Upper lobe of left lung (tissue), 6 donors: ENCODE measurements at regions not wholly inside any gene's neighbourhood (a gene's known extent, or its start where the extent isn't known, plus 50 kb on each side); places are given as distances from the start of the nearest gene placed in this dataset.

Experiments
- ATAC-seq, 2 donors: fragments of 200-7000 bp; cut with Tn5 transposase; one replicate each; pipeline ENCODE4 v1.9.1; 2022; ENCODE audit warnings: mild to moderate bottlenecking in 2 of 2, moderate library complexity in 2 of 2; ENCODE audit not compliant: low FRiP score in 2 of 2
- DNase-seq, 2 donors: peaks; one replicate each; pipeline ENCODE4 v3.0.0-alpha.2; 2019 to 2020
- H3K27ac ChIP-seq, 4 donors: fragments of 200-600 bp; sonication (generic); one replicate each; pipeline ENCODE4 v1.5.1; 2016 to 2019
- H3K27me3 ChIP-seq, 4 donors: fragments of 200-600 bp; sonication (generic); one replicate each; pipeline ENCODE4 v1.5.1; 2017 to 2019
- H3K36me3 ChIP-seq, 4 donors: fragments of 200-600 bp; sonication (generic); one replicate each; pipeline ENCODE4 v1.5.1; 2016 to 2019
- H3K4me1 ChIP-seq, 4 donors: fragments of 200-600 bp; sonication (generic); one replicate each; pipeline ENCODE4 v1.5.1; 2018 to 2019
- H3K4me3 ChIP-seq, 4 donors: fragments of 200-600 bp; sonication (generic); one replicate each; pipeline ENCODE4 v1.5.1; 2017 to 2019; ENCODE audit warnings: mild to moderate bottlenecking in 2 of 4, moderate library complexity in 1 of 4
- H3K9me3 ChIP-seq, 4 donors: fragments of 200-600 bp; sonication (generic); one replicate each; pipeline ENCODE4 v1.5.1; 2018 to 2019
- EP300 ChIP-seq, 4 donors: sonication (generic); formaldehyde crosslinking; IDR thresholded peaks; one replicate each; pipeline ENCODE4 v1.5.1; 2017; ENCODE audit warnings: antibody characterized with exemption in 4 of 4, control low read depth in 2 of 4
- POLR2A ChIP-seq, 4 donors: fragments of 450-650 bp; IDR thresholded peaks; one replicate each; pipeline ENCODE4 v1.5.1; 2016 to 2017; ENCODE audit warnings: antibody characterized with exemption in 4 of 4, mild to moderate bottlenecking in 2 of 4
- POLR2AphosphoS5 ChIP-seq, 2 donors: sonication (generic); formaldehyde crosslinking; IDR thresholded peaks; one replicate each; pipeline ENCODE4 v1.5.1; 2017; ENCODE audit warnings: antibody characterized with exemption in 2 of 2
- WGBS, 2 donors: methylation state at CpG; one replicate each; pipeline ENCODE4 v1.1.5; 2017 to 2018; 5-methylcytosine and 5-hydroxymethylcytosine counted together
- TF ChIP-seq, protein P1 (sequence below), 6 experiments: fragments of 450-650 bp in 4 of 6; fragments of 200-600 bp in 2 of 6; sonication (generic) in 2 of 6; IDR thresholded peaks; one replicate each; pipeline ENCODE4 v1.5.1; 2016 to 2019; ENCODE audit warnings: antibody characterized with exemption in 6 of 6
- donor health status: DM: no; HTN: no; CAD: no; lungs with moderate emphysema.
- donor health status: DM: no; HTN: yes; CAD: no; lungs with severe emphysema.

- H3K9me3 ChIP-seq: no peaks in the 10 kb centered on the region
- no peaks in the 10 kb centered on the region for H3K36me3 ChIP-seq
- no peaks in the 10 kb centered on the region for H3K27me3 ChIP-seq
- 79 to 87% methylated on average over 3 to 4 of the region's 4 CpGs for WGBS, 2 donors
- H3K27ac ChIP-seq: no peak overlapping the region
- H3K4me1 ChIP-seq: peaks cover 0 to 12% (median 5%) of the 10 kb centered on the region in 4 donors
- H3K4me3 ChIP-seq: no peak overlapping the region
- ATAC-seq: no peak
- TF ChIP-seq POLR2A (IDR thresholded peaks at IDR 0.05) (no peak), POLR2AphosphoS5 (IDR thresholded peaks at IDR 0.05) (no peak), EP300 (IDR thresholded peaks at IDR 0.05) (no peak)
- TF ChIP-seq, protein P1, sequence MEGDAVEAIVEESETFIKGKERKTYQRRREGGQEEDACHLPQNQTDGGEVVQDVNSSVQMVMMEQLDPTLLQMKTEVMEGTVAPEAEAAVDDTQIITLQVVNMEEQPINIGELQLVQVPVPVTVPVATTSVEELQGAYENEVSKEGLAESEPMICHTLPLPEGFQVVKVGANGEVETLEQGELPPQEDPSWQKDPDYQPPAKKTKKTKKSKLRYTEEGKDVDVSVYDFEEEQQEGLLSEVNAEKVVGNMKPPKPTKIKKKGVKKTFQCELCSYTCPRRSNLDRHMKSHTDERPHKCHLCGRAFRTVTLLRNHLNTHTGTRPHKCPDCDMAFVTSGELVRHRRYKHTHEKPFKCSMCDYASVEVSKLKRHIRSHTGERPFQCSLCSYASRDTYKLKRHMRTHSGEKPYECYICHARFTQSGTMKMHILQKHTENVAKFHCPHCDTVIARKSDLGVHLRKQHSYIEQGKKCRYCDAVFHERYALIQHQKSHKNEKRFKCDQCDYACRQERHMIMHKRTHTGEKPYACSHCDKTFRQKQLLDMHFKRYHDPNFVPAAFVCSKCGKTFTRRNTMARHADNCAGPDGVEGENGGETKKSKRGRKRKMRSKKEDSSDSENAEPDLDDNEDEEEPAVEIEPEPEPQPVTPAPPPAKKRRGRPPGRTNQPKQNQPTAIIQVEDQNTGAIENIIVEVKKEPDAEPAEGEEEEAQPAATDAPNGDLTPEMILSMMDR (IDR thresholded peaks at IDR 0.05): no peak
- DNase-seq: no peak
These were observed 57.1 kb upstream of the OSBPL11 start for GRCh38 chr3:125652349-125652748.

DNA sequence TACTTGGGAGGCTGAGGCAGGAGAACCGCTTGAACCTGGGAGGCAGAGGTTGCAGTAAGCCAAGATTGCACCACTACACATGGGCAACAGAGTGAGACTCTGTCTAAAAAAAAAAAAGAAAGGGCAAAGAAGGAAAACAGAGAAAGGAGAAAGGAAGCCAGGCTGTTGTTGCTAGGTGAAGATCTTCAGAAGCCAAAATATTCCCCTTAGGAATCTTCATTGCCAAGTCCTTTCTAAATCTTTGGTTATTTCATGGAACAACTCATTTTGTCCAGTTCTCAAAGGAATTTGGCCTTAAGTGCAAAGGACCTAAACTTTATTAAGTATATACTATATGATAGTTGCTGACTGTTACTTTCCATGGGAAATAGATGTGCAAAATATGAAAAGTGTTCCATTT is 59.2 kb upstream of the OSBPL11 start:
- TF ChIP-seq EP300 (IDR thresholded peaks at IDR 0.05) (no peak), POLR2A (IDR thresholded peaks at IDR 0.05) (no peak), POLR2AphosphoS5 (IDR thresholded peaks at IDR 0.05) (no peak)
- TF ChIP-seq, protein P1 (IDR thresholded peaks at IDR 0.05): no peak
- ATAC-seq: no peak
- Histone ChIP-seq H3K4me1 (peaks cover 0 to 10% (median 2%) of the 10 kb centered on the region in 4 donors), H3K9me3 (no peaks in the 10 kb centered on the region), H3K4me3 (no peak overlapping the region), H3K27me3 (no peaks in the 10 kb centered on the region), H3K27ac (no peak overlapping the region), H3K36me3 (no peaks in the 10 kb centered on the region)
- DNase-seq: no peak
- WGBS, 2 donors: 100% methylated on average over 1 of the region's 1 CpG

- no peaks in the 10 kb centered on the region for H3K4me1 ChIP-seq
- no peak overlapping the region for H3K4me3 ChIP-seq
- H3K36me3 ChIP-seq: no peaks in the 10 kb centered on the region
- no peak for ATAC-seq
- TF ChIP-seq POLR2A (IDR thresholded peaks at IDR 0.05): no peak
- TF ChIP-seq EP300 (IDR thresholded peaks at IDR 0.05): no peak
- no peak for TF ChIP-seq POLR2AphosphoS5 (IDR thresholded peaks at IDR 0.05)
- TF ChIP-seq, protein P1 (IDR thresholded peaks at IDR 0.05): no peak
- H3K27ac ChIP-seq: no peak overlapping the region
- WGBS, 2 donors: 74 to 93% methylated on average over 2 of the region's 2 CpGs
- no peaks in the 10 kb centered on the region for H3K27me3 ChIP-seq
- no peaks in the 10 kb centered on the region for H3K9me3 ChIP-seq
- DNase-seq: no peak
These were observed 67.4 kb upstream of the OSBPL11 start for GRCh38 chr3:125662675-125663074.

DNA sequence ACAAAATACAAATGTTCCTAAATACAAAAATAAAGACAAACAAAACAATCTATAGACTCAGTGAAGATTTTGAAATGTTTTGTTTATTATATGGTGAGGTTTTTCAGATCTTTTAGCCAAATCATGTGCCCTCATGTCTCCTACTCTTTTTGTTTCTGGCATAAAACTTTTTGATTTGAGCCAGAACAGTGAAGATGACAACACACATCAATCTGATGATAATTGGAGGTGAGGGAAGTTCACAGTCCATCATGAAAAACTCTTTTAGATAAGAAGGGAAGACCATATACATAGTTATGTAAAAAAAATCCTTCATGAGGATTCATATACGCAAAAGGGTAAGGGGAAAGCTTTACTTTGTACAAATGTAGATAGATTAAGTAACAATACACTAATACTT is 75.1 kb upstream of the OSBPL11 start:
- Histone ChIP-seq H3K27ac (no peak overlapping the region), H3K36me3 (no peaks in the 10 kb centered on the region), H3K4me1 (no peaks in the 10 kb centered on the region), H3K9me3 (no peaks in the 10 kb centered on the region), H3K4me3 (no peak overlapping the region), H3K27me3 (no peaks in the 10 kb centered on the region)
- ATAC-seq (no peak), DNase-seq (no peak)
- TF ChIP-seq POLR2AphosphoS5 (IDR thresholded peaks at IDR 0.05) (no peak), POLR2A (IDR thresholded peaks at IDR 0.05) (no peak), EP300 (IDR thresholded peaks at IDR 0.05) (no peak)
- TF ChIP-seq, protein P1 (IDR thresholded peaks at IDR 0.05): no peak
- WGBS, 2 donors: 89 to 100% methylated on average over 1 of the region's 1 CpG

GRCh38 chr3:125670945-125671344 is 75.6 kb upstream of the OSBPL11 start:
- Histone ChIP-seq H3K4me3 (no peak overlapping the region), H3K27ac (no peak overlapping the region), H3K36me3 (no peaks in the 10 kb centered on the region), H3K9me3 (no peaks in the 10 kb centered on the region), H3K27me3 (no peaks in the 10 kb centered on the region), H3K4me1 (no peaks in the 10 kb centered on the region)
- DNase-seq: no peak
- no peak for TF ChIP-seq POLR2AphosphoS5 (IDR thresholded peaks at IDR 0.05)
- no peak for TF ChIP-seq EP300 (IDR thresholded peaks at IDR 0.05)
- no peak for TF ChIP-seq POLR2A (IDR thresholded peaks at IDR 0.05)
- WGBS, 2 donors: 77 to 83% methylated on average over 4 of the region's 4 CpGs
- ATAC-seq: no peak
